Upper lobe of left lung (tissue), 4 donors: ENCODE measurements at regions not wholly inside any gene's neighbourhood (a gene's known extent, or its start where the extent isn't known, plus 50 kb on each side); places are given as distances from the start of the nearest gene placed in this dataset.

Experiments used
- EP300 ChIP-seq, 4 donors: sonication (generic); formaldehyde crosslinking; IDR thresholded peaks; one replicate each; pipeline ENCODE4 v1.5.1; 2017; ENCODE audit warnings: antibody characterized with exemption in 4 of 4, control low read depth in 2 of 4
- POLR2A ChIP-seq, 4 donors: fragments of 450-650 bp; IDR thresholded peaks; one replicate each; pipeline ENCODE4 v1.5.1; 2016 to 2017; ENCODE audit warnings: antibody characterized with exemption in 4 of 4, mild to moderate bottlenecking in 2 of 4
- POLR2AphosphoS5 ChIP-seq, 2 donors: sonication (generic); formaldehyde crosslinking; IDR thresholded peaks; one replicate each; pipeline ENCODE4 v1.5.1; 2017; ENCODE audit warnings: antibody characterized with exemption in 2 of 2
- TF ChIP-seq, protein P1 (sequence below), 6 experiments: fragments of 450-650 bp in 4 of 6; fragments of 200-600 bp in 2 of 6; sonication (generic) in 2 of 6; IDR thresholded peaks; one replicate each; pipeline ENCODE4 v1.5.1; 2016 to 2019; ENCODE audit warnings: antibody characterized with exemption in 6 of 6

GRCh38 chr6:67112120-67112519 is 1405.1 kb upstream of the EYS start:
- TF ChIP-seq, protein P1, sequence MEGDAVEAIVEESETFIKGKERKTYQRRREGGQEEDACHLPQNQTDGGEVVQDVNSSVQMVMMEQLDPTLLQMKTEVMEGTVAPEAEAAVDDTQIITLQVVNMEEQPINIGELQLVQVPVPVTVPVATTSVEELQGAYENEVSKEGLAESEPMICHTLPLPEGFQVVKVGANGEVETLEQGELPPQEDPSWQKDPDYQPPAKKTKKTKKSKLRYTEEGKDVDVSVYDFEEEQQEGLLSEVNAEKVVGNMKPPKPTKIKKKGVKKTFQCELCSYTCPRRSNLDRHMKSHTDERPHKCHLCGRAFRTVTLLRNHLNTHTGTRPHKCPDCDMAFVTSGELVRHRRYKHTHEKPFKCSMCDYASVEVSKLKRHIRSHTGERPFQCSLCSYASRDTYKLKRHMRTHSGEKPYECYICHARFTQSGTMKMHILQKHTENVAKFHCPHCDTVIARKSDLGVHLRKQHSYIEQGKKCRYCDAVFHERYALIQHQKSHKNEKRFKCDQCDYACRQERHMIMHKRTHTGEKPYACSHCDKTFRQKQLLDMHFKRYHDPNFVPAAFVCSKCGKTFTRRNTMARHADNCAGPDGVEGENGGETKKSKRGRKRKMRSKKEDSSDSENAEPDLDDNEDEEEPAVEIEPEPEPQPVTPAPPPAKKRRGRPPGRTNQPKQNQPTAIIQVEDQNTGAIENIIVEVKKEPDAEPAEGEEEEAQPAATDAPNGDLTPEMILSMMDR (IDR thresholded peaks at IDR 0.05): no peak
- TF ChIP-seq POLR2A (IDR thresholded peaks at IDR 0.05): no peak
- TF ChIP-seq EP300 (IDR thresholded peaks at IDR 0.05): no peak
- no peak for TF ChIP-seq POLR2AphosphoS5 (IDR thresholded peaks at IDR 0.05)
